Muscle layer of colon (tissue), 2 donors: ENCODE measurements at regions not wholly inside any gene's neighbourhood (a gene's known extent, or its start where the extent isn't known, plus 50 kb on each side); places are given as distances from the start of the nearest gene placed in this dataset.
"Not testable (repeated sequence)": the region's sequence is repeated elsewhere in the genome, so short reads cannot be mapped to it uniquely, and the experiment has no call there.

Experiments
- H3K27ac ChIP-seq: one replicate; pipeline ENCODE4 v1.7.0; 2013; ENCODE audit warnings: low read depth, mild to moderate bottlenecking, low read length, moderate library complexity
- H3K27me3 ChIP-seq, 2 donors: one replicate each; pipeline ENCODE4 v1.7.0; 2013; ENCODE audit warnings: low read length in 2 of 2, mild to moderate bottlenecking in 2 of 2; ENCODE audit not compliant: insufficient read depth in 2 of 2, control insufficient read depth in 1 of 2
- H3K36me3 ChIP-seq: one replicate; pipeline ENCODE4 v1.7.0; 2013; ENCODE audit warnings: mild to moderate bottlenecking, low read length; ENCODE audit not compliant: insufficient read depth
- H3K4me1 ChIP-seq: one replicate; pipeline ENCODE4 v1.7.0; 2013; ENCODE audit warnings: mild to moderate bottlenecking, low read length; ENCODE audit not compliant: insufficient read depth
- H3K4me3 ChIP-seq, 2 donors: one replicate each; pipeline ENCODE4 v1.7.0; 2013; ENCODE audit warnings: low read length in 2 of 2, low read depth in 1 of 2, mild to moderate bottlenecking in 1 of 2, moderate library complexity in 1 of 2
- H3K9ac ChIP-seq: one replicate; pipeline ENCODE4 v1.7.0; 2013; ENCODE audit warnings: low read length
- H3K9me3 ChIP-seq: one replicate; pipeline ENCODE4 v1.7.0; 2013; ENCODE audit warnings: mild to moderate bottlenecking, low read length
- donor health status: abdominal sarcoma.
- donor health status: Adenocarcinoma of cecum.

- not testable (repeated sequence) for H3K4me1 ChIP-seq, H3K27ac ChIP-seq, H3K9ac ChIP-seq, H3K9me3 ChIP-seq, H3K27me3 ChIP-seq, H3K4me3 ChIP-seq, H3K36me3 ChIP-seq
These were observed 56.2 kb upstream of the CCZ1B start for GRCh38 chr7:6882321-6882721.

- not testable (repeated sequence) for H3K4me3 ChIP-seq, H3K27me3 ChIP-seq, H3K36me3 ChIP-seq, H3K9me3 ChIP-seq, H3K4me1 ChIP-seq, H3K9ac ChIP-seq, H3K27ac ChIP-seq
These were observed 57.7 kb upstream of the CCZ1B start for GRCh38 chr7:6883756-6884155.

- Histone ChIP-seq H3K9me3 (no peaks in the 10 kb centered on the region), H3K27ac (no peak overlapping the region), H3K4me1 (no peaks in the 10 kb centered on the region), H3K4me3 (no peak overlapping the region), H3K9ac (no peak overlapping the region), H3K27me3 (no peaks in the 10 kb centered on the region), H3K36me3 (no peaks in the 10 kb centered on the region)
These were observed 60.1 kb upstream of the CCZ1B start for GRCh38 chr7:6886198-6886597.

GRCh38 chr7:6888267-6889045 is 62.4 kb upstream of the CCZ1B start:
- H3K9me3 ChIP-seq, H3K27ac ChIP-seq, H3K4me3 ChIP-seq, H3K36me3 ChIP-seq, H3K4me1 ChIP-seq, H3K9ac ChIP-seq, H3K27me3 ChIP-seq: not testable (repeated sequence)

- Histone ChIP-seq H3K9ac (no peak overlapping the region), H3K36me3 (no peaks in the 10 kb centered on the region), H3K4me3 (no peak overlapping the region), H3K9me3 (no peaks in the 10 kb centered on the region), H3K4me1 (no peaks in the 10 kb centered on the region), H3K27me3 (no peaks in the 10 kb centered on the region), H3K27ac (no peak overlapping the region)
These were observed 63.3 kb upstream of the CCZ1B start for GRCh38 chr7:6889252-6889812.

GRCh38 chr7:6902097-6902518 is 76.0 kb upstream of the CCZ1B start:
- not testable (repeated sequence) for H3K27me3 ChIP-seq, H3K9ac ChIP-seq, H3K4me1 ChIP-seq, H3K36me3 ChIP-seq, H3K9me3 ChIP-seq, H3K27ac ChIP-seq, H3K4me3 ChIP-seq

GRCh38 chr7:6903289-6903688 is 77.2 kb upstream of the CCZ1B start:
- H3K27ac ChIP-seq, H3K9ac ChIP-seq, H3K4me1 ChIP-seq, H3K27me3 ChIP-seq, H3K4me3 ChIP-seq, H3K36me3 ChIP-seq, H3K9me3 ChIP-seq: not testable (repeated sequence)

- not testable (repeated sequence) for H3K4me1 ChIP-seq, H3K36me3 ChIP-seq, H3K27ac ChIP-seq, H3K9me3 ChIP-seq, H3K9ac ChIP-seq, H3K4me3 ChIP-seq, H3K27me3 ChIP-seq
These were observed 77.7 kb upstream of the CCZ1B start for GRCh38 chr7:6903792-6904191.

GRCh38 chr7:6917258-6917657 is 91.2 kb upstream of the CCZ1B start:
- no peak overlapping the region for H3K4me3 ChIP-seq
- no peak overlapping the region for H3K27ac ChIP-seq
- H3K4me1 ChIP-seq: no peaks in the 10 kb centered on the region
- no peaks in the 10 kb centered on the region for H3K27me3 ChIP-seq
- no peaks in the 10 kb centered on the region for H3K36me3 ChIP-seq
- H3K9me3 ChIP-seq: no peaks in the 10 kb centered on the region
- no peak overlapping the region for H3K9ac ChIP-seq

GRCh38 chr7:6919169-6919568 is 93.1 kb upstream of the CCZ1B start:
- H3K4me1 ChIP-seq, H3K36me3 ChIP-seq, H3K27me3 ChIP-seq, H3K9ac ChIP-seq, H3K4me3 ChIP-seq, H3K27ac ChIP-seq, H3K9me3 ChIP-seq: not testable (repeated sequence)

- H3K9ac ChIP-seq, H3K9me3 ChIP-seq, H3K4me1 ChIP-seq, H3K36me3 ChIP-seq, H3K27me3 ChIP-seq, H3K27ac ChIP-seq, H3K4me3 ChIP-seq: not testable (repeated sequence)
These were observed 98.4 kb upstream of the CCZ1B start for GRCh38 chr7:6924523-6924922.
